Upper lobe of left lung (tissue), 4 donors: ENCODE measurements at regions not wholly inside any gene's neighbourhood (a gene's known extent, or its start where the extent isn't known, plus 50 kb on each side); places are given as distances from the start of the nearest gene placed in this dataset.

Experiments used
- POLR2A ChIP-seq, 4 donors: fragments of 450-650 bp; IDR thresholded peaks; one replicate each; pipeline ENCODE4 v1.5.1; 2016 to 2017; ENCODE audit warnings: antibody characterized with exemption in 4 of 4, mild to moderate bottlenecking in 2 of 4
- TF ChIP-seq, protein P1 (sequence below), 6 experiments: fragments of 450-650 bp in 4 of 6; fragments of 200-600 bp in 2 of 6; sonication (generic) in 2 of 6; IDR thresholded peaks; one replicate each; pipeline ENCODE4 v1.5.1; 2016 to 2019; ENCODE audit warnings: antibody characterized with exemption in 6 of 6

DNA sequence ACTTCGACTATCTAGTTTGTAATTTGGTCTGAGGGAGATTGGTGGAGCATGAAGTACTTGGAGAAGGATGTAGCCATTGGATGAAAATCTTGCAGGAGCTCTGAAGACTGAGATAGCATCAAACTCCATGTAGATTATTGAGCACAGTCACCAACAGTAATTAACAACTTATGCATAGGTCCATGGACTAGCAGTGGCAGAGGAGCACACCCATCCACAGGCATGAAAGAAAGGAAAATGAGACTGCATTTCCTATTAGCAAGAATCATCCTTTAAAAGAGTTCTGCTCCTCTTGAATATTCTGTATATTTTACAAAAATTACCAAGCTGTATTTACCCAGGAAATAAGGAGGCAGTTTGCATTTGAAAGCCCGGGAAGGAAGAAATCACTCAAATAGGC, 529.4 kb upstream of the ACTRT1 start:
- TF ChIP-seq, protein P1, sequence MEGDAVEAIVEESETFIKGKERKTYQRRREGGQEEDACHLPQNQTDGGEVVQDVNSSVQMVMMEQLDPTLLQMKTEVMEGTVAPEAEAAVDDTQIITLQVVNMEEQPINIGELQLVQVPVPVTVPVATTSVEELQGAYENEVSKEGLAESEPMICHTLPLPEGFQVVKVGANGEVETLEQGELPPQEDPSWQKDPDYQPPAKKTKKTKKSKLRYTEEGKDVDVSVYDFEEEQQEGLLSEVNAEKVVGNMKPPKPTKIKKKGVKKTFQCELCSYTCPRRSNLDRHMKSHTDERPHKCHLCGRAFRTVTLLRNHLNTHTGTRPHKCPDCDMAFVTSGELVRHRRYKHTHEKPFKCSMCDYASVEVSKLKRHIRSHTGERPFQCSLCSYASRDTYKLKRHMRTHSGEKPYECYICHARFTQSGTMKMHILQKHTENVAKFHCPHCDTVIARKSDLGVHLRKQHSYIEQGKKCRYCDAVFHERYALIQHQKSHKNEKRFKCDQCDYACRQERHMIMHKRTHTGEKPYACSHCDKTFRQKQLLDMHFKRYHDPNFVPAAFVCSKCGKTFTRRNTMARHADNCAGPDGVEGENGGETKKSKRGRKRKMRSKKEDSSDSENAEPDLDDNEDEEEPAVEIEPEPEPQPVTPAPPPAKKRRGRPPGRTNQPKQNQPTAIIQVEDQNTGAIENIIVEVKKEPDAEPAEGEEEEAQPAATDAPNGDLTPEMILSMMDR (IDR thresholded peaks at IDR 0.05): no peak
- TF ChIP-seq POLR2A (IDR thresholded peaks at IDR 0.05): no peak
